ENCODE measurements at regions not wholly inside any gene's neighbourhood (a gene's known extent, or its start where the extent isn't known, plus 50 kb on each side); places are given as distances from the start of the nearest gene placed in this dataset.

DNA sequence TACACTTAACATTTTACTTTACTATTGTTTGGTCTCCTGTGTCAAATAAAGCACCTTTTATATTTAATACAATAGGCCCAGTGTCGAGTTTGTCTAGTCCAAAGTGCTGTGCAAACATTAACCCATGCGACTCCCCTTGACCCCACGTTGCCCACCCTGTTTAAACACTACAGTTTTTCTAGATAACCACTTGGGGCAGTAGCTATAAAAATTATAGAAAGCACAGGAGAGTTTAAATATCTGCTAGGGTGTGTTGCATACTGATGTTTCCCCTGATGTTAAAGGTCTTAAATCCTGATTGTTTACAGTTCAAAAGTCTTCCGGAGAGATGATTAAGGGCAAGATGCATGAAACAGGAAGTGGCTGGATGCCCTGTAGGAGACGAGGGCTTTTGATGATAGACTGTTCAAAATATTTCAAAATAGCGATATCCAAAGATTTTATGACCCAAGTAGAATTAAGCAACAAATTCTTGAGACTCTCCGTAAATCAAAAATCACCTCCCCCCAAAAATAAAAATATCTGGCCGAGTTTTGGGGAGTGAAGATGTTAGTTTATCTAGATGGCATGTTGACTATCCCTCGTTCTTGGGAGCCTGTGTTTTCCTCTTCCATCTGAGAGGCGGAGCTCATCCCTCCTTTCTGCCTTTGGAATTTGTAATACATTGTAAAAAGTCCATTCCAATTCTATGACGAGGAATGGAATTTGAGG is 167.1 kb downstream of the FGF9 start:
- no peak overlapping the region for H3K4me3 ChIP-seq (replicated peaks; ENCODE audit: low read depth, low read length)
- DNase-seq (ENCODE audit: extremely low read depth, low read depth), result no peak
- TF ChIP-seq, protein P1, sequence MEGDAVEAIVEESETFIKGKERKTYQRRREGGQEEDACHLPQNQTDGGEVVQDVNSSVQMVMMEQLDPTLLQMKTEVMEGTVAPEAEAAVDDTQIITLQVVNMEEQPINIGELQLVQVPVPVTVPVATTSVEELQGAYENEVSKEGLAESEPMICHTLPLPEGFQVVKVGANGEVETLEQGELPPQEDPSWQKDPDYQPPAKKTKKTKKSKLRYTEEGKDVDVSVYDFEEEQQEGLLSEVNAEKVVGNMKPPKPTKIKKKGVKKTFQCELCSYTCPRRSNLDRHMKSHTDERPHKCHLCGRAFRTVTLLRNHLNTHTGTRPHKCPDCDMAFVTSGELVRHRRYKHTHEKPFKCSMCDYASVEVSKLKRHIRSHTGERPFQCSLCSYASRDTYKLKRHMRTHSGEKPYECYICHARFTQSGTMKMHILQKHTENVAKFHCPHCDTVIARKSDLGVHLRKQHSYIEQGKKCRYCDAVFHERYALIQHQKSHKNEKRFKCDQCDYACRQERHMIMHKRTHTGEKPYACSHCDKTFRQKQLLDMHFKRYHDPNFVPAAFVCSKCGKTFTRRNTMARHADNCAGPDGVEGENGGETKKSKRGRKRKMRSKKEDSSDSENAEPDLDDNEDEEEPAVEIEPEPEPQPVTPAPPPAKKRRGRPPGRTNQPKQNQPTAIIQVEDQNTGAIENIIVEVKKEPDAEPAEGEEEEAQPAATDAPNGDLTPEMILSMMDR (IDR thresholded peaks at IDR 0.05; ENCODE audit: low read depth, low read length, missing control alignments), result no peak

DNA sequence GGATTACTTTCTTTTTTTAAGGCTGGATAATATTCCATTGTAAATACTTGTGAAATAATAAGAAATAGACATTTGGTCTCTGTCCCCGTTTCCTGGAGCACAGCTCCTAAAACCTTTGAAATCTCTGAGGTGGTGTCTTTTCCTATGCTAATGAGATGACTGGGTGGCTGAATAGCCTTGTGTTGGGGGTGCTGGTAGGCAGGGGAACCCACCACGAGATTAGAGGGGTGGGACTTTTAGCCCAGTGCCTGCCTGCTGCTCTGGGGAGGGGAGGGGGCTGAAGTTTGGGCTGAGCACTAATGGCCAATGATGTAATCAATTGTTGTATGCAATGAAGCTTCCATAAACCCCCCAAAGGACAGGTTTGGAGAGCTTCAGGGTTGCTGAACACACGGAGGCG is 175.7 kb downstream of the FGF9 start:
- TF ChIP-seq, protein P1 (IDR thresholded peaks at IDR 0.05; ENCODE audit: low read depth, low read length, missing control alignments), result no peak
- no peak overlapping the region for H3K4me3 ChIP-seq (replicated peaks; ENCODE audit: low read depth, low read length)
- DNase-seq (ENCODE audit: extremely low read depth, low read depth), result no peak

DNA sequence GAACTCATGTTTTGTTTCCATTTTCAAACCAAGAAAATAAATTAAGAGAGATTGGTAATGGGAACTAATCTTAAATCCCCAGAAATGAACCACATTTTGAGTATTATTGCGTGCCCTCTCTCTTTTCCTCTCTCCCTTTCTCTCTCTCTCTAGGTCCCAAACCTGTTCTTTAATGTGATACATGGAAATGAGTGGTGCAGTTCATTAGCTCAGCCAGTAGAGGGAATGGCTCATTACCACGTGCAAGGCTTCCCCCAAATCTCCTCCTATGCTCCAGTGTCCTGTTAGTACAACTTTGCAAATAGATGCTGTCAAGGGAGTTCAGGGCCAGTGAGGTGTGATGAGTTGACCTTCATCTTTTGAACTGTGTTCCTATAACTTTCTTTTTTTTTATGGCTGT is 178.4 kb downstream of the FGF9 start:
- TF ChIP-seq, protein P1 (IDR thresholded peaks at IDR 0.05; ENCODE audit: low read depth, low read length, missing control alignments), result no peak
- DNase-seq (ENCODE audit: extremely low read depth, low read depth), result no peak
- H3K4me3 ChIP-seq (replicated peaks; ENCODE audit: low read depth, low read length), result no peak overlapping the region

DNA sequence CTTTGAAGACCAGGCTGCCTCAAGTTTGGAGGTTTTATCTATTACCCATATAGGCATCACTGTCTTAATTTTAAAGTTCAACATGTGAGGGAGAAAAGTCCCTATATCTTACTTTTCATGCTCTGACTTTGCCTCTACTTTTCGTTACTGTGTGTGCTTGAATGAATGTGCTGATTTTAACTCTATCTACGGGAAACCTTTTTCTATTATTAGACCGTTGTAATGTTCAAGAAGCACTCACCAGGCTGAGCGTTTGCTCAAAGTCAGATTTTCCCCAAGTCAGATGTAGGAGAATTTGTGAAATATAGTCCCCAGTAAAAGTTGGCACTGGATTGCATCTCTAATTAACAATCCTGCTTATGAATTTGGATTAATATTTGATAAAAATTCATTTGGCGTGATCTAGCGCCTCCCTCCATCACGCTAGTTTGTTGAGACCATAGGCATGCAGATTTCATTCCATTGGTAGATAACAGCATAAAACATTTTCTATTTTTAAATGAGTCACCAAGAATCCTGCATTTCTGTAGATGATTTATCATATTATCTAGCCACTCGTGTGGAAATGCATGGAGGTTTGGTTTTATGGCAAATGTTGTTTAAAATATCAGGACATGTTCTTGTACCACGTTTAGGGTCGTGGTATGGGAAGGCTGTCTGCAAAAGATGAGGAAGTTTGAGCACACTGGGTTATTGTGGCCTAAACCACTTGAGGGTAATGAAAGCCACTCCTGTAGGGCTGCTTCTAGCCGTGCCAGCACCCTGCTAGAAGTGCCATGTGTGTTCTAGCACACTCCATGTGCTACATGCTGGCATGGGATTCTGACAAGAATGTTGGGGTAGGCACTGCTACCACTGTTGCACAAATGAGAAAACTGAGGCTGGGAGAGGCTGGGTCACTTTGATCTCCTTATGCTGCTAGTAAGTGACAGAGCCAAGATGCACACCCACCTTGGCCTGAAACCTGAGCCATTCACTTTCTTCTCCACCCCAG is 179.4 kb downstream of the FGF9 start:
- no peak for DNase-seq (ENCODE audit: extremely low read depth, low read depth)
- TF ChIP-seq, protein P1 (IDR thresholded peaks at IDR 0.05; ENCODE audit: low read depth, low read length, missing control alignments), result no peak
- no peak overlapping the region for H3K4me3 ChIP-seq (replicated peaks; ENCODE audit: low read depth, low read length)

DNA sequence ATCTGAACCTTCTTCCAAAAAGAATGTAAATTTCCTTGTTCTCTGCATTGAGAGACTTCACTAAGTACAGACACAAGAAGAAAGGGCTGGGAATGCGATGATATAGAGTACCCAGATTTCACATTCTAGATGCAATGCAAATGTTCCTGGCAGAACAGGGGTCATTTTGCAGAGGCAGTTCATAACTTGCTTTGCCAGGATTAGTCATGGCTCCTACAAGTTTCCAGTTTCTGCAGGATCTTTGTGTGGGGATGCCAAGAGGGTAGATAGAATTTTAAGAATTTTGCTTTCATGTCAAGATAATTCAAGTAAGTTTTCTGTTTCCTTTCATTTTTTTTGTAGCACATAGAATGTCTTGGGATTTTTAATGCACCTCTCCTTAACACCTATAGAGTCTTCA is 181.2 kb downstream of the FGF9 start:
- no peak for DNase-seq (ENCODE audit: extremely low read depth, low read depth)
- TF ChIP-seq, protein P1 (IDR thresholded peaks at IDR 0.05; ENCODE audit: low read depth, low read length, missing control alignments), result no peak
- no peak overlapping the region for H3K4me3 ChIP-seq (replicated peaks; ENCODE audit: low read depth, low read length)

DNA sequence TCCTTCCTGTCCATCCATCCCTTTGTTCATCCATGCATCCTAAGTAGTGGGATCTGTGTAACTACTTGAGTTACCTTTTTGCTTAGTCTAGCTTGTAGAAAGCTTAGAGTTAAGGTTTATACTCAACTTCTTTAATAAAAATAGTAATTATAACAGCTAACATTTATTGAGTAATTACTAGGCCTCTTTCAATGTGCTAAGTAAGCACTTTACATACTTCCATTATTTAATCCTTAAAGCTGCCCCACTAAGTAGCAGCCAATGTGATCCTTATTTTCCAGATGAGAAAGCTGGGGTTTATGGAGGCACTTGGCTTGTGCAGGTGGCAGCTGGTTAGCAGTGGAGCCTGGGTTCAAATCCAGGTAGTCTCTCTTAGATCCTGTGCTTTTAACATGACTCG is 182.9 kb downstream of the FGF9 start:
- TF ChIP-seq, protein P1 (IDR thresholded peaks at IDR 0.05; ENCODE audit: low read depth, low read length, missing control alignments), result no peak
- H3K4me3 ChIP-seq (replicated peaks; ENCODE audit: low read depth, low read length), result no peak overlapping the region
- no peak for DNase-seq (ENCODE audit: extremely low read depth, low read depth)
